ENCODE measurements at regions not wholly inside any gene's neighbourhood (a gene's known extent, or its start where the extent isn't known, plus 50 kb on each side); places are given as distances from the start of the nearest gene placed in this dataset.
"Not testable (repeated sequence)": the region's sequence is repeated elsewhere in the genome, so short reads cannot be mapped to it uniquely, and the experiment has no call there.

- Histone ChIP-seq H3K4me3 (no peak overlapping the region), H3K9me3 (no peaks in the 10 kb centered on the region), H3K4me1 (ENCODE audit: insufficient read depth) (no peaks in the 10 kb centered on the region), H3K36me3 (no peaks in the 10 kb centered on the region), H3K27me3 (no peaks in the 10 kb centered on the region), H3K27ac (no peak overlapping the region)
- DNase-seq = no peak
- 76 to 80% (median 80%) methylated on average over 1 of the region's 1 CpG for WGBS, 3 donors
- intact Hi-C loops (cut with DNase I) = no loop called here
- TF ChIP-seq POLR2A (IDR thresholded peaks at IDR 0.05) (no peak), EP300 (IDR thresholded peaks at IDR 0.05) (no peak), CTCF (IDR thresholded peaks at IDR 0.05) (no peak)
Measured at GRCh38 chr2:83253848-83254247, 1205.2 kb downstream of the SUCLG1 start.

GRCh38 chr2:83251321-83251872 is 1207.7 kb downstream of the SUCLG1 start:
- H3K9me3 ChIP-seq = no peaks in the 10 kb centered on the region
- DNase-seq = no peak
- intact Hi-C loops (cut with DNase I) = no loop called here
- no peaks in the 10 kb centered on the region for H3K27me3 ChIP-seq
- TF ChIP-seq CTCF (IDR thresholded peaks at IDR 0.05) (no peak), EP300 (IDR thresholded peaks at IDR 0.05) (no peak), POLR2A (IDR thresholded peaks at IDR 0.05) (no peak)
- H3K4me3 ChIP-seq = no peak overlapping the region
- H3K27ac ChIP-seq = no peak overlapping the region
- no peaks in the 10 kb centered on the region for H3K36me3 ChIP-seq
- no peaks in the 10 kb centered on the region for H3K4me1 ChIP-seq (ENCODE audit: insufficient read depth)
- WGBS, 3 donors = 71 to 90% (median 78%) methylated on average over 3 of the region's 3 CpGs

GRCh38 chr2:83245806-83246537 is 1213.1 kb downstream of the SUCLG1 start:
- DNase-seq; intact Hi-C loops (cut with DNase I): not testable (repeated sequence)
- WGBS, 3 donors = 93 to 96% (median 96%) methylated on average over 28 to 30 of the region's 30 CpGs

GRCh38 chr2:83240611-83241010 is 1218.5 kb downstream of the SUCLG1 start:
- Histone ChIP-seq H3K4me1 (ENCODE audit: insufficient read depth) (no peaks in the 10 kb centered on the region), H3K4me3 (no peak overlapping the region), H3K27me3 (no peaks in the 10 kb centered on the region), H3K27ac (no peak overlapping the region), H3K36me3 (no peaks in the 10 kb centered on the region), H3K9me3 (no peaks in the 10 kb centered on the region)
- DNase-seq = no peak
- TF ChIP-seq POLR2A (IDR thresholded peaks at IDR 0.05) (no peak), CTCF (IDR thresholded peaks at IDR 0.05) (no peak), EP300 (IDR thresholded peaks at IDR 0.05) (no peak)
- intact Hi-C loops (cut with DNase I) = no loop called here
- WGBS, 3 donors = 36 to 66% (median 50%) methylated on average over 2 of the region's 2 CpGs

More at GRCh38 chr2:83245806-83246537, 1213.1 kb downstream of the SUCLG1 start:
- H3K27ac ChIP-seq; H3K4me1 ChIP-seq (ENCODE audit: insufficient read depth); H3K9me3 ChIP-seq; H3K4me3 ChIP-seq; H3K27me3 ChIP-seq; H3K36me3 ChIP-seq: not testable (repeated sequence)

GRCh38 chr2:83238111-83238510 is 1221.0 kb downstream of the SUCLG1 start:
- Histone ChIP-seq H3K36me3 (no peaks in the 10 kb centered on the region), H3K4me1 (ENCODE audit: insufficient read depth) (no peaks in the 10 kb centered on the region), H3K4me3 (no peak overlapping the region), H3K27ac (no peak overlapping the region), H3K9me3 (no peaks in the 10 kb centered on the region), H3K27me3 (no peaks in the 10 kb centered on the region)
- intact Hi-C loops (cut with DNase I) = no loop called here
- DNase-seq = no peak
- 87 to 92% (median 88%) methylated on average over 2 of the region's 2 CpGs for WGBS, 3 donors
- TF ChIP-seq CTCF (IDR thresholded peaks at IDR 0.05) (no peak), POLR2A (IDR thresholded peaks at IDR 0.05) (no peak), EP300 (IDR thresholded peaks at IDR 0.05) (no peak)

All from ovary (tissue), 7 donors.